ENCODE measurements at regions not wholly inside any gene's neighbourhood (a gene's known extent, or its start where the extent isn't known, plus 50 kb on each side); places are given as distances from the start of the nearest gene placed in this dataset.

DNA sequence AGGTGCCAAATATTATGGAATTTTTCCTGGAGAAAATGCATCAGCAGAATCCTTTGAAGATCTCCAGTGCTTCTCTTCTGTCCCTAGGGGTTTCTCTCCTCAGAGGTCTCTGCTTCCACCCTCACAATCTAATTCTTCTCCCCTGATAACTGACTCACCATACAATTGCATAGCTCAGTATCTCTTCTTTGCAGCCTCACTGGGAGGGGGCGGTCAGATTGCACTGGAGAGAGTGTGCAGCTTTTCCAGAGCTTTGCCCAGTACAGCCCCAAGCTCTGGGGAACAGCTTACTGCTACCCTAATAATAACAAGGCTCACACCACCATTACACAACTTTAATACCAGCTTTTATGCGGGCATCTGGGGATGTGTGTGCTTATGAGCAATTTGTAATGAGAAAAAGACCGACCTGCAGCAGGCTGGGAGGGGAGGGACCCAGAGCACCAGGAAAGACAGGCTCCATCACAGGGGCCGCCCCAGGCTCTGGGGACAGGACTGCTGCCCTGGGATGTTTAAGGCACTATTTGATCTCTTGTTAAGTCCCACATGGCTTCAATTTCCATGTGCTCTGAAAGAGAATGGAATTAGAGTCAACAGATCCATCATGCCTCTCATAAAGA is 276.6 kb upstream of the SIX2 start:
- H2AK5ac ChIP-seq (ENCODE audit: low read depth, low read length) = no peak overlapping the region
- H3K4me1 ChIP-seq (ENCODE audit: control insufficient read depth in 2 of 2, insufficient read depth in 1 of 2, low read depth in 1 of 2, low read length in 2 of 2) = no peaks in the 10 kb centered on the region
- no peaks in the 10 kb centered on the region for H3K79me1 ChIP-seq (ENCODE audit: low read depth, low read length)
- H3K4ac ChIP-seq (ENCODE audit: low read length) = no peak overlapping the region
- H2BK5ac ChIP-seq (ENCODE audit: low read length) = no peak overlapping the region
- no peak overlapping the region for H3K4me2 ChIP-seq (ENCODE audit: insufficient read depth, low read length, poor library complexity, severe bottlenecking)
- DNase-seq (ENCODE audit: low spot score) = no peak
- no peaks in the 10 kb centered on the region for H3K36me3 ChIP-seq (replicated peaks in 1 of 2; ENCODE audit: control insufficient read depth in 2 of 2, insufficient read depth in 2 of 2, low read length in 2 of 2)
- H3K4me3 ChIP-seq (ENCODE audit: low read length in 2 of 2) = no peak overlapping the region
- no peak overlapping the region for H2BK15ac ChIP-seq (ENCODE audit: low read length)
- no peak overlapping the region for H3K14ac ChIP-seq (ENCODE audit: low read length)
- H3K27ac ChIP-seq (replicated peaks; ENCODE audit: low read length) = no peak overlapping the region
- H3K9ac ChIP-seq (ENCODE audit: low read depth, low read length, poor library complexity) = no peak overlapping the region
- no peak overlapping the region for H2BK120ac ChIP-seq (ENCODE audit: low read depth, low read length)
- no peak overlapping the region for H3K18ac ChIP-seq (ENCODE audit: low read length)
- WGBS, 2 donors (ENCODE audit: extremely low coverage in 2 of 2, insufficient read length in 2 of 2, insufficient replicate concordance in 1 of 2) = no CpG with 5 or more reads among the region's 4 CpGs
- H2BK12ac ChIP-seq (ENCODE audit: low read length) = no peak overlapping the region
- H2AFZ ChIP-seq (ENCODE audit: low read length) = no peak overlapping the region
- peaks cover 0 to 3% of the 10 kb centered on the region in 2 donors for H3K9me3 ChIP-seq (replicated peaks in 1 of 2; ENCODE audit: control insufficient read depth in 2 of 2, insufficient read depth in 1 of 2, low read depth in 1 of 2, low read length in 2 of 2)
- peaks cover 0 to 2% (median 0%) of the 10 kb centered on the region in 3 experiments for H3K27me3 ChIP-seq (ENCODE audit: control insufficient read depth in 3 of 3, insufficient read depth in 3 of 3, low read depth in 1 of 3, low read length in 3 of 3)
- H3K23ac ChIP-seq (ENCODE audit: low read depth, low read length, poor library complexity) = no peak overlapping the region
- no peak overlapping the region for H4K91ac ChIP-seq (ENCODE audit: low read depth, low read length, poor library complexity)
- H4K8ac ChIP-seq (ENCODE audit: low read depth, low read length) = no peak overlapping the region

DNA sequence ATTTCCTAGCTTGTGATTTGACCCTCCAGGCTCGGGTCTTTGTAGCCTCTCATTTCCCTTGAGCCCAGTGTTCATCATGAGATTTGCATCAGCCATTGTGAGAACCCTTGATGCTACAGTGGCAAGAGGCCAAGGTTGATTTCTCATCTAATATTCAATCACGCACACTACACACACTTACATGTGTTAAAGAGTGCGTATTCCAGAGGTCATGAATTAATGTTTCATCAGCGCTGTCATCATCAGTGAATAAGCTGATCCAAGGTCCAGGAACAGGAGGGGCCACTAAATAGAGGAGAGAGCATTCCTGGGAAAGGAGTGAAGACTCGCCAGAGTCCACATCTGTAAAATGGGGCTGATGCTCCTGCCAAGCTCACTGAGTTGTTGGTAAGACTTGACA is 276.1 kb upstream of the SIX2 start:
- H3K27ac ChIP-seq (replicated peaks; ENCODE audit: low read length) = no peak overlapping the region
- H3K79me1 ChIP-seq (ENCODE audit: low read depth, low read length) = no peaks in the 10 kb centered on the region
- H2AFZ ChIP-seq (ENCODE audit: low read length) = no peak overlapping the region
- no peak overlapping the region for H4K8ac ChIP-seq (ENCODE audit: low read depth, low read length)
- H3K9me3 ChIP-seq (replicated peaks in 1 of 2; ENCODE audit: control insufficient read depth in 2 of 2, insufficient read depth in 1 of 2, low read depth in 1 of 2, low read length in 2 of 2) = peaks cover 0 to 3% of the 10 kb centered on the region in 2 donors
- H3K9ac ChIP-seq (ENCODE audit: low read depth, low read length, poor library complexity) = no peak overlapping the region
- no peak overlapping the region for H3K4me3 ChIP-seq (ENCODE audit: low read length in 2 of 2)
- no peak overlapping the region for H2BK5ac ChIP-seq (ENCODE audit: low read length)
- no peak overlapping the region for H2BK15ac ChIP-seq (ENCODE audit: low read length)
- no peak overlapping the region for H3K14ac ChIP-seq (ENCODE audit: low read length)
- H3K18ac ChIP-seq (ENCODE audit: low read length) = no peak overlapping the region
- H2AK5ac ChIP-seq (ENCODE audit: low read depth, low read length) = no peak overlapping the region
- H2BK12ac ChIP-seq (ENCODE audit: low read length) = no peak overlapping the region
- H3K4me1 ChIP-seq (ENCODE audit: control insufficient read depth in 2 of 2, insufficient read depth in 1 of 2, low read depth in 1 of 2, low read length in 2 of 2) = no peaks in the 10 kb centered on the region
- H4K91ac ChIP-seq (ENCODE audit: low read depth, low read length, poor library complexity) = no peak overlapping the region
- H3K36me3 ChIP-seq (replicated peaks in 1 of 2; ENCODE audit: control insufficient read depth in 2 of 2, insufficient read depth in 2 of 2, low read length in 2 of 2) = no peaks in the 10 kb centered on the region
- H3K27me3 ChIP-seq (ENCODE audit: control insufficient read depth in 3 of 3, insufficient read depth in 3 of 3, low read depth in 1 of 3, low read length in 3 of 3) = peaks cover 0 to 2% (median 0%) of the 10 kb centered on the region in 3 experiments
- no peak for DNase-seq (ENCODE audit: low spot score)
- no peak overlapping the region for H3K4ac ChIP-seq (ENCODE audit: low read length)
- no peak overlapping the region for H3K4me2 ChIP-seq (ENCODE audit: insufficient read depth, low read length, poor library complexity, severe bottlenecking)
- WGBS, 2 donors (ENCODE audit: extremely low coverage in 2 of 2, insufficient read length in 2 of 2, insufficient replicate concordance in 1 of 2) = no CpG with 5 or more reads among the region's 5 CpGs
- H2BK120ac ChIP-seq (ENCODE audit: low read depth, low read length) = no peak overlapping the region
- H3K23ac ChIP-seq (ENCODE audit: low read depth, low read length, poor library complexity) = no peak overlapping the region

DNA sequence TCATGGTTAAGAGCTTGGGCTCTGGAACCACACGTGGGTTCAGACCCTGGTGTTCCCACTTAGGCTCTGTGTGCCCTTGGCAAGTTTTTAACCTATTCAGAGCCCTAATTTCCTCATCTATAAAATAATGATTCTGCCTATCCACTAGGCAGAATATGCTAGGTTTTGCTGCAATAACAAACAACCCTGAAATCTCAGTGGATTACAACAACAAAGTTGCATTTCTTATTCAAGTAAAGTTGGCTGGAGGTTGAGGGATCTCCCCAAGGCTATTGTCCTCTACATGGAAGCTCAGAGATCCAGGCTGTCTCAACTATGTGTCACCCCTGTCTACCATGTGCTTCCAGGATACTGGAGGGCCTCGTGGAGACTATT is 275.4 kb upstream of the SIX2 start:
- H2AFZ ChIP-seq (ENCODE audit: low read length) = no peak overlapping the region
- no peaks in the 10 kb centered on the region for H3K4me1 ChIP-seq (ENCODE audit: control insufficient read depth in 2 of 2, insufficient read depth in 1 of 2, low read depth in 1 of 2, low read length in 2 of 2)
- no peak overlapping the region for H3K9ac ChIP-seq (ENCODE audit: low read depth, low read length, poor library complexity)
- no peak overlapping the region for H2AK5ac ChIP-seq (ENCODE audit: low read depth, low read length)
- no peak overlapping the region for H3K23ac ChIP-seq (ENCODE audit: low read depth, low read length, poor library complexity)
- H3K4me2 ChIP-seq (ENCODE audit: insufficient read depth, low read length, poor library complexity, severe bottlenecking) = no peak overlapping the region
- no peaks in the 10 kb centered on the region for H3K36me3 ChIP-seq (replicated peaks in 1 of 2; ENCODE audit: control insufficient read depth in 2 of 2, insufficient read depth in 2 of 2, low read length in 2 of 2)
- H2BK12ac ChIP-seq (ENCODE audit: low read length) = no peak overlapping the region
- no peak overlapping the region for H3K14ac ChIP-seq (ENCODE audit: low read length)
- H3K9me3 ChIP-seq (replicated peaks in 1 of 2; ENCODE audit: control insufficient read depth in 2 of 2, insufficient read depth in 1 of 2, low read depth in 1 of 2, low read length in 2 of 2) = peaks cover 0 to 3% of the 10 kb centered on the region in 2 donors
- no CpG with 5 or more reads among the region's 2 CpGs for WGBS, 2 donors (ENCODE audit: extremely low coverage in 2 of 2, insufficient read length in 2 of 2, insufficient replicate concordance in 1 of 2)
- no peak for DNase-seq (ENCODE audit: low spot score)
- peaks cover 0 to 6% (median 2%) of the 10 kb centered on the region in 3 experiments for H3K27me3 ChIP-seq (ENCODE audit: control insufficient read depth in 3 of 3, insufficient read depth in 3 of 3, low read depth in 1 of 3, low read length in 3 of 3)
- no peak overlapping the region for H2BK120ac ChIP-seq (ENCODE audit: low read depth, low read length)
- H3K79me1 ChIP-seq (ENCODE audit: low read depth, low read length) = no peaks in the 10 kb centered on the region
- no peak overlapping the region for H3K18ac ChIP-seq (ENCODE audit: low read length)
- no peak overlapping the region for H2BK5ac ChIP-seq (ENCODE audit: low read length)
- no peak overlapping the region for H4K8ac ChIP-seq (ENCODE audit: low read depth, low read length)
- H3K4me3 ChIP-seq (ENCODE audit: low read length in 2 of 2) = no peak overlapping the region
- no peak overlapping the region for H4K91ac ChIP-seq (ENCODE audit: low read depth, low read length, poor library complexity)
- no peak overlapping the region for H3K4ac ChIP-seq (ENCODE audit: low read length)
- no peak overlapping the region for H2BK15ac ChIP-seq (ENCODE audit: low read length)
- no peak overlapping the region for H3K27ac ChIP-seq (replicated peaks; ENCODE audit: low read length)

DNA sequence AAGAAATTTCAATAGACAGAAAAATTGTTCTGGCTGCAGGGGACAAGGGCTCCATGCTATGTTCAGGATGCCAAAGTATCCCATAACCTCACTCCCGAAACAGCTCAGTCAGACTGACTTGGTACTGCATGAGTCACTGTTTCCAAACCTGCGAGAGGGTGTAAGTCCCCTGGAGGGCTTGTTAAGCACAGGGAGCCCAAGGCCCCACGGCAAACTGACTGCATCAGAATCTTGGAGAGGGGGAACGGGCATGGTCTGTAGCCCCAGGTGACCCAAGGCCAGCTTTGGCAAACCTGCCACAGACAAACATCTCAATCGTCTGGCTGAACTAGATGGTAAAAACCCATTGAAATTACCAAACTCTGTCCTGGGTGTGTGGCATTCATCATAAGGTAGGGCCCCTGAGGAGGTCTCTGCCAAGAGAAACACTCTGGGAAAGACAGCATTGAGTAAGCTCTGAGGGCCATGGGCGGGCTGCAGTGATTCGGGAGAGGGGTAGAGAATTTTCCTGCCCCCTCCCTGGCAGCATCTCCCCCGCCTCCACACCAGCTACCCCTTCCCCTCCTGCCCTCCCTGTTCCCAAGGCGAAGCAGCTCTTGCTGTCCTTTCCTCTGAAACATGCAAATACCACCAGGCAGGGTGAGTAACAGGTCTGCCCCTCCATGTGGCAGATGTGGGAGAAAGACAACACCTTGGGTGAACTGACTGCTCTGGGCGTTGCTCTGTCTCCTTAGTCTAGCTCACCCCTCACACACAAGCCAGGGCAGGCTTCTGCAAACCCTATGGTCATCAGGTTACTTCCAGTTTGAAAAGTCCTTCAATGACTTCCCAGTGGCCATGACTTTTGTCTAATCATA is 274.7 kb upstream of the SIX2 start:
- Histone ChIP-seq H3K4me1 (ENCODE audit: control insufficient read depth in 2 of 2, insufficient read depth in 1 of 2, low read depth in 1 of 2, low read length in 2 of 2) (no peaks in the 10 kb centered on the region), H2BK5ac (ENCODE audit: low read length) (no peak overlapping the region), H4K8ac (ENCODE audit: low read depth, low read length) (no peak overlapping the region), H3K4me2 (ENCODE audit: insufficient read depth, low read length, poor library complexity, severe bottlenecking) (no peak overlapping the region), H3K23ac (ENCODE audit: low read depth, low read length, poor library complexity) (no peak overlapping the region), H3K4ac (ENCODE audit: low read length) (no peak overlapping the region), H2BK120ac (ENCODE audit: low read depth, low read length) (no peak overlapping the region), H3K79me1 (ENCODE audit: low read depth, low read length) (no peaks in the 10 kb centered on the region), H2BK12ac (ENCODE audit: low read length) (no peak overlapping the region), H3K18ac (ENCODE audit: low read length) (no peak overlapping the region), H3K14ac (ENCODE audit: low read length) (no peak overlapping the region), H3K4me3 (ENCODE audit: low read length in 2 of 2) (no peak overlapping the region), H3K27ac (replicated peaks; ENCODE audit: low read length) (no peak overlapping the region), H2BK15ac (ENCODE audit: low read length) (no peak overlapping the region), H3K9me3 (replicated peaks in 1 of 2; ENCODE audit: control insufficient read depth in 2 of 2, insufficient read depth in 1 of 2, low read depth in 1 of 2, low read length in 2 of 2) (peaks cover 0 to 3% of the 10 kb centered on the region in 2 donors), H2AFZ (ENCODE audit: low read length) (no peak overlapping the region), H3K36me3 (replicated peaks in 1 of 2; ENCODE audit: control insufficient read depth in 2 of 2, insufficient read depth in 2 of 2, low read length in 2 of 2) (no peaks in the 10 kb centered on the region), H3K27me3 (ENCODE audit: control insufficient read depth in 3 of 3, insufficient read depth in 3 of 3, low read depth in 1 of 3, low read length in 3 of 3) (peaks cover 0 to 6% (median 2%) of the 10 kb centered on the region in 3 experiments), H3K9ac (ENCODE audit: low read depth, low read length, poor library complexity) (no peak overlapping the region), H2AK5ac (ENCODE audit: low read depth, low read length) (no peak overlapping the region), H4K91ac (ENCODE audit: low read depth, low read length, poor library complexity) (no peak overlapping the region)
- DNase-seq (ENCODE audit: low spot score) = no peak
- WGBS, 2 donors (ENCODE audit: extremely low coverage in 2 of 2, insufficient read length in 2 of 2, insufficient replicate concordance in 1 of 2) = no CpG with 5 or more reads among the region's 10 CpGs
